ENCODE measurements at regions not wholly inside any gene's neighbourhood (a gene's known extent, or its start where the extent isn't known, plus 50 kb on each side); places are given as distances from the start of the nearest gene placed in this dataset.
"Not testable (repeated sequence)": the region's sequence is repeated elsewhere in the genome, so short reads cannot be mapped to it uniquely, and the experiment has no call there.

GRCh38 chr2:20130821-20131645 lies 79.6 kb upstream of the LAPTM4A start:
- DNase-seq, result no peak

- DNase-seq, result no peak
These were observed 78.7 kb upstream of the LAPTM4A start for GRCh38 chr2:20130160-20130560.

GRCh38 chr2:20129331-20130159 lies 78.1 kb upstream of the LAPTM4A start:
- no peak for DNase-seq

- no peak for DNase-seq
These were observed 77.3 kb upstream of the LAPTM4A start for GRCh38 chr2:20128506-20129330.

GRCh38 chr2:20126469-20126868 lies 75.0 kb upstream of the LAPTM4A start:
- DNase-seq, result no peak

- DNase-seq, result no peak
These were observed 74.6 kb upstream of the LAPTM4A start for GRCh38 chr2:20126040-20126439.

GRCh38 chr2:20125616-20126015 lies 74.2 kb upstream of the LAPTM4A start:
- DNase-seq, result no peak

GRCh38 chr2:20125164-20125563 lies 73.7 kb upstream of the LAPTM4A start:
- DNase-seq, result no peak

GRCh38 chr2:20123871-20124594 lies 72.6 kb upstream of the LAPTM4A start:
- DNase-seq, result no peak

GRCh38 chr2:20122864-20123263 lies 71.4 kb upstream of the LAPTM4A start:
- no peak for DNase-seq

GRCh38 chr2:20120569-20121416 lies 69.4 kb upstream of the LAPTM4A start:
- no peak for DNase-seq

- no peak for DNase-seq
These were observed 66.6 kb upstream of the LAPTM4A start for GRCh38 chr2:20118051-20118450.

- no peak for DNase-seq
These were observed 64.5 kb upstream of the LAPTM4A start for GRCh38 chr2:20115902-20116301.

- DNase-seq, result no peak
These were observed 63.9 kb upstream of the LAPTM4A start for GRCh38 chr2:20115374-20115773.

GRCh38 chr2:20113986-20114938 lies 62.8 kb upstream of the LAPTM4A start:
- DNase-seq, result no peak

- DNase-seq, result no peak
These were observed 61.8 kb upstream of the LAPTM4A start for GRCh38 chr2:20113004-20113796.

GRCh38 chr2:20112361-20112760 lies 60.9 kb upstream of the LAPTM4A start:
- not testable (repeated sequence) for DNase-seq

- DNase-seq, result no peak
These were observed 60.1 kb upstream of the LAPTM4A start for GRCh38 chr2:20111311-20112131.

- DNase-seq, result no peak
These were observed 59.4 kb upstream of the LAPTM4A start for GRCh38 chr2:20110876-20111275.
